IMR-90 (cell line): ENCODE measurements at regions not wholly inside any gene's neighbourhood (a gene's known extent, or its start where the extent isn't known, plus 50 kb on each side); places are given as distances from the start of the nearest gene placed in this dataset.

Source experiments
- ATAC-seq: fragments of 200-7000 bp; cut with Tn5 transposase; 2 replicates; pipeline ENCODE4 v1.9.1; 2020; ENCODE audit warnings: low read depth, mild to moderate bottlenecking, moderate library complexity
- BruUV-seq: library from RNA; stranded (reverse); fragments of 400-500 nt; replicated peaks from 2 replicates; lab custom pipeline; 2021; lab: Mats Ljungman, UMichigan
- CTCF ChIA-PET: fragments of 300-600 bp; formaldehyde crosslinking; extraction: SDS; loops from one replicate; lab custom pipeline; 2021; ENCODE audit warnings: antibody characterized with exemption; lab: Yijun Ruan, JAX
- POLR2A ChIA-PET: fragments of 300-600 bp; sonication (Branson Sonifier 250); formaldehyde crosslinking; loops from one replicate; lab custom pipeline; 2022; ENCODE audit warnings: antibody characterized with exemption; ENCODE audit not compliant: unreplicated experiment; lab: Charles Lee
- DNase-seq: peaks from one replicate; pipeline ENCODE4 v3.0.0; 2013
- H2AFZ ChIP-seq: replicated peaks from 2 replicates; pipeline ENCODE3; 2013; ENCODE audit warnings: low read length, mild to moderate bottlenecking; ENCODE audit not compliant: poor library complexity
- H2AK5ac ChIP-seq: 2 replicates; pipeline ENCODE4 v1.6.1; 2013; ENCODE audit warnings: low read depth, low read length, inconsistent platforms
- H2AK9ac ChIP-seq: replicated peaks from 2 replicates; pipeline ENCODE3; 2013; ENCODE audit warnings: mild to moderate bottlenecking, low read depth, low read length, moderate library complexity; ENCODE audit not compliant: poor library complexity
- H2BK120ac ChIP-seq: 2 replicates; pipeline ENCODE4 v1.6.1; 2013; ENCODE audit warnings: low read depth, low read length, inconsistent platforms
- H2BK15ac ChIP-seq: 3 replicates; pipeline ENCODE4 v1.6.1; 2013; ENCODE audit warnings: low read depth, low read length, inconsistent platforms
- H2BK20ac ChIP-seq: 2 replicates; pipeline ENCODE4 v1.6.1; 2013; ENCODE audit warnings: low read depth, mild to moderate bottlenecking, inconsistent platforms, low read length, moderate library complexity
- H2BK5ac ChIP-seq: 2 replicates; pipeline ENCODE4 v1.6.1; 2013; ENCODE audit warnings: mild to moderate bottlenecking, low read depth, low read length, inconsistent platforms; ENCODE audit not compliant: poor library complexity, severe bottlenecking
- H3K14ac ChIP-seq: replicated peaks from 2 replicates; pipeline ENCODE4 v1.6.1; 2013; ENCODE audit warnings: low read depth, low read length, inconsistent platforms
- H3K18ac ChIP-seq: 2 replicates; pipeline ENCODE4 v1.6.1; 2013; ENCODE audit warnings: low read depth, low read length, control low read depth
- H3K23ac ChIP-seq: 2 replicates; pipeline ENCODE4 v1.6.1; 2013; ENCODE audit warnings: low read depth, low read length, inconsistent platforms
- H3K27ac ChIP-seq: 2 replicates; pipeline ENCODE4 v1.5.1; 2013; ENCODE audit warnings: mild to moderate bottlenecking, control low read depth, low read length; ENCODE audit not compliant: insufficient read depth
- H3K27me3 ChIP-seq: 2 replicates; pipeline ENCODE4 v1.6.1; 2013; ENCODE audit warnings: low read length; ENCODE audit not compliant: control insufficient read depth, insufficient read depth
- H3K36me3 ChIP-seq: 2 replicates; pipeline ENCODE4 v1.6.1; 2013; ENCODE audit warnings: low read length, mixed read lengths; ENCODE audit not compliant: control insufficient read depth, insufficient read depth
- H3K4ac ChIP-seq: 2 replicates; pipeline ENCODE4 v1.6.1; 2013; ENCODE audit warnings: low read depth, low read length, inconsistent platforms
- H3K4me1 ChIP-seq: 2 replicates; pipeline ENCODE4 v1.6.1; 2013; ENCODE audit warnings: low read length, mixed read lengths; ENCODE audit not compliant: control insufficient read depth, insufficient read depth
- H3K4me2 ChIP-seq: 2 replicates; pipeline ENCODE4 v1.6.1; 2013; ENCODE audit warnings: low read depth, mild to moderate bottlenecking, control low read depth, low read length, moderate library complexity
- H3K4me3 ChIP-seq: 2 replicates; pipeline ENCODE4 v1.5.1; 2013; ENCODE audit warnings: low read depth, mild to moderate bottlenecking, control low read depth, low read length, moderate library complexity; ENCODE audit not compliant: insufficient read depth
- H3K56ac ChIP-seq: 2 replicates; pipeline ENCODE4 v1.6.1; 2013; ENCODE audit warnings: low read length, inconsistent platforms; ENCODE audit not compliant: insufficient read depth; ENCODE audit errors: extremely low read depth
- H3K79me1 ChIP-seq, 2 experiments: 2 replicates each; pipeline ENCODE4 v1.6.1; 2013; ENCODE audit warnings: low read length in 2 of 2, inconsistent platforms in 1 of 2, low read depth in 1 of 2
- H3K9ac ChIP-seq: 2 replicates; pipeline ENCODE4 v1.6.1; 2013; ENCODE audit warnings: low read depth, low read length, control low read depth
- H3K9me1 ChIP-seq: 2 replicates; pipeline ENCODE4 v1.6.1; 2013; ENCODE audit warnings: low read length, inconsistent platforms; ENCODE audit not compliant: insufficient read depth
- H3K9me3 ChIP-seq: 2 replicates; pipeline ENCODE4 v1.6.1; 2013; ENCODE audit warnings: low read length; ENCODE audit not compliant: control insufficient read depth, insufficient read depth
- H4K20me1 ChIP-seq: 2 replicates; pipeline ENCODE4 v1.6.1; 2013; ENCODE audit warnings: low read length, inconsistent platforms; ENCODE audit not compliant: insufficient read depth
- H4K5ac ChIP-seq: 2 replicates; pipeline ENCODE4 v1.6.1; 2013; ENCODE audit warnings: mild to moderate bottlenecking, low read depth, low read length, control low read depth
- H4K8ac ChIP-seq, 2 experiments: 2 replicates each; pipeline ENCODE4 v1.6.1; 2013; ENCODE audit warnings: low read depth in 2 of 2, low read length in 2 of 2, control low read depth in 1 of 2, inconsistent platforms in 1 of 2
- H4K91ac ChIP-seq: 2 replicates; pipeline ENCODE4 v1.6.1; 2013; ENCODE audit warnings: low read depth, low read length, inconsistent platforms; ENCODE audit not compliant: insufficient read depth
- CEBPB ChIP-seq: IDR thresholded peaks from 2 replicates; pipeline ENCODE4 v1.6.1; 2012; ENCODE audit warnings: low read depth, low read length, improper control_type of control experiment
- RAD21 ChIP-seq: IDR thresholded peaks from 2 replicates; pipeline ENCODE4 v1.6.1; 2012; ENCODE audit warnings: low read length, improper control_type of control experiment
- dilution Hi-C: fragments of 300-500 bp; cut with HindIII; formaldehyde crosslinking; loops from one replicate; pipeline ENCODE4 v1.14.3; 2018; ENCODE audit warnings: low sequenced_read_pairs; ENCODE audit not compliant: unreplicated experiment
- in situ Hi-C: fragments of 300-500 bp; cut with MboI; formaldehyde crosslinking; loops from 3 replicates; pipeline ENCODE4 v1.14.3; 2019; ENCODE audit warnings: low sequenced_read_pairs, inconsistent platforms, mixed read lengths
- intact Hi-C: fragments of 100-400 bp; cut with micrococcal nuclease; formaldehyde crosslinking; loops from 2 replicates; pipeline ENCODE4 v1.10.0; 2022
- TF ChIP-seq, protein P1 (sequence below): fragments of 150-350 bp; IDR thresholded peaks from 2 replicates; pipeline ENCODE4 v1.6.1; 2017; ENCODE audit warnings: mild to moderate bottlenecking, antibody characterized with exemption, low read length, low read depth

DNA sequence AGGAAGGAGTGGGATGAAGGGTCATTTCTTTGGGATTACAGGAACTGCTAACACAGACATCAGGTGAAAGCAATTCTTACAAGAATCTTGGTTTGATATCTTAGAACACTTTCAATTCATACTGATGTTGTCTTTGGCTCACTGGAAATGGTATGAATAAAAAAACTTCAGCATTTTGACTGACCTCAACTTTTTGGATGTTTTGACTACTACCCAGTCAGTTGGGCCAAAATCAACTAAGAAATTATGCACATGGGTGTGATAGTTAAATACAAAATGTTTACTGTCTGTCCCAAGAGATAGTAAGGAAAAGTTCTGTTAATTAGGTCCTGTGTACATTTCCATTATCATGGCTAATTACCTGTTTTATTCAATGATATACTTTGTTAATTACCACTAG, 165.5 kb upstream of the LRIG1 start:
- Histone ChIP-seq H2AFZ (no peak overlapping the region), H2BK15ac (no peak overlapping the region), H3K9me3 (no peaks in the 10 kb centered on the region), H2BK20ac (no peak overlapping the region), H3K4me3 (no peak overlapping the region), H2AK9ac (no peak overlapping the region), H3K56ac (no peak overlapping the region), H3K36me3 (no peaks in the 10 kb centered on the region), H2BK5ac (no peak overlapping the region), H3K18ac (no peak overlapping the region), H2BK120ac (no peak overlapping the region), H3K9ac (no peak overlapping the region), H4K8ac (no peak overlapping the region), H4K20me1 (no peaks in the 10 kb centered on the region), H3K27ac (no peak overlapping the region), H3K4me1 (no peaks in the 10 kb centered on the region), H3K9me1 (peaks cover 2% of the 10 kb centered on the region; the same call in 1 of the 2 replicates), H4K5ac (no peak overlapping the region), H3K27me3 (no peaks in the 10 kb centered on the region), H3K4me2 (no peak overlapping the region), H2AK5ac (no peak overlapping the region), H3K23ac (no peak overlapping the region), H3K4ac (no peak overlapping the region), H4K91ac (no peak overlapping the region), H3K79me1 (no peaks in the 10 kb centered on the region), H3K14ac (no peak overlapping the region)
- ATAC-seq, result no peak
- ChIA-PET POLR2A (no interaction called here), CTCF (no interaction called here)
- in situ Hi-C loops, result no loop called here
- no TSS peak for BruUV-seq
- no peak for DNase-seq
- dilution Hi-C loops, result no loop called here
- intact Hi-C loops, result no loop called here
- TF ChIP-seq, protein P1, sequence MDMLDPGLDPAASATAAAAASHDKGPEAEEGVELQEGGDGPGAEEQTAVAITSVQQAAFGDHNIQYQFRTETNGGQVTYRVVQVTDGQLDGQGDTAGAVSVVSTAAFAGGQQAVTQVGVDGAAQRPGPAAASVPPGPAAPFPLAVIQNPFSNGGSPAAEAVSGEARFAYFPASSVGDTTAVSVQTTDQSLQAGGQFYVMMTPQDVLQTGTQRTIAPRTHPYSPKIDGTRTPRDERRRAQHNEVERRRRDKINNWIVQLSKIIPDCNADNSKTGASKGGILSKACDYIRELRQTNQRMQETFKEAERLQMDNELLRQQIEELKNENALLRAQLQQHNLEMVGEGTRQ, result no peak
- TF ChIP-seq CEBPB (no peak), RAD21 (no peak)
